ENCODE measurements at regions not wholly inside any gene's neighbourhood (a gene's known extent, or its start where the extent isn't known, plus 50 kb on each side); places are given as distances from the start of the nearest gene placed in this dataset.

- TF ChIP-seq PRRX2 (CRISPR knock-in tag; IDR thresholded peaks at IDR 0.05) (no peak), CREB1 (CRISPR knock-in tag; IDR thresholded peaks at IDR 0.05) (no peak), USF2 (CRISPR knock-in tag; IDR thresholded peaks at IDR 0.05) (no peak), NFYB (CRISPR knock-in tag; conservative IDR thresholded peaks at IDR 0.05; ENCODE audit: low read depth) (no peak)
- TF ChIP-seq, protein P1, sequence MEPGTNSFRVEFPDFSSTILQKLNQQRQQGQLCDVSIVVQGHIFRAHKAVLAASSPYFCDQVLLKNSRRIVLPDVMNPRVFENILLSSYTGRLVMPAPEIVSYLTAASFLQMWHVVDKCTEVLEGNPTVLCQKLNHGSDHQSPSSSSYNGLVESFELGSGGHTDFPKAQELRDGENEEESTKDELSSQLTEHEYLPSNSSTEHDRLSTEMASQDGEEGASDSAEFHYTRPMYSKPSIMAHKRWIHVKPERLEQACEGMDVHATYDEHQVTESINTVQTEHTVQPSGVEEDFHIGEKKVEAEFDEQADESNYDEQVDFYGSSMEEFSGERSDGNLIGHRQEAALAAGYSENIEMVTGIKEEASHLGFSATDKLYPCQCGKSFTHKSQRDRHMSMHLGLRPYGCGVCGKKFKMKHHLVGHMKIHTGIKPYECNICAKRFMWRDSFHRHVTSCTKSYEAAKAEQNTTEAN (CRISPR knock-in tag; IDR thresholded peaks at IDR 0.05), result no peak
- TF ChIP-seq, protein P2, sequence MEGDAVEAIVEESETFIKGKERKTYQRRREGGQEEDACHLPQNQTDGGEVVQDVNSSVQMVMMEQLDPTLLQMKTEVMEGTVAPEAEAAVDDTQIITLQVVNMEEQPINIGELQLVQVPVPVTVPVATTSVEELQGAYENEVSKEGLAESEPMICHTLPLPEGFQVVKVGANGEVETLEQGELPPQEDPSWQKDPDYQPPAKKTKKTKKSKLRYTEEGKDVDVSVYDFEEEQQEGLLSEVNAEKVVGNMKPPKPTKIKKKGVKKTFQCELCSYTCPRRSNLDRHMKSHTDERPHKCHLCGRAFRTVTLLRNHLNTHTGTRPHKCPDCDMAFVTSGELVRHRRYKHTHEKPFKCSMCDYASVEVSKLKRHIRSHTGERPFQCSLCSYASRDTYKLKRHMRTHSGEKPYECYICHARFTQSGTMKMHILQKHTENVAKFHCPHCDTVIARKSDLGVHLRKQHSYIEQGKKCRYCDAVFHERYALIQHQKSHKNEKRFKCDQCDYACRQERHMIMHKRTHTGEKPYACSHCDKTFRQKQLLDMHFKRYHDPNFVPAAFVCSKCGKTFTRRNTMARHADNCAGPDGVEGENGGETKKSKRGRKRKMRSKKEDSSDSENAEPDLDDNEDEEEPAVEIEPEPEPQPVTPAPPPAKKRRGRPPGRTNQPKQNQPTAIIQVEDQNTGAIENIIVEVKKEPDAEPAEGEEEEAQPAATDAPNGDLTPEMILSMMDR (IDR thresholded peaks at IDR 0.05), result no peak
- TF ChIP-seq, protein P3, sequence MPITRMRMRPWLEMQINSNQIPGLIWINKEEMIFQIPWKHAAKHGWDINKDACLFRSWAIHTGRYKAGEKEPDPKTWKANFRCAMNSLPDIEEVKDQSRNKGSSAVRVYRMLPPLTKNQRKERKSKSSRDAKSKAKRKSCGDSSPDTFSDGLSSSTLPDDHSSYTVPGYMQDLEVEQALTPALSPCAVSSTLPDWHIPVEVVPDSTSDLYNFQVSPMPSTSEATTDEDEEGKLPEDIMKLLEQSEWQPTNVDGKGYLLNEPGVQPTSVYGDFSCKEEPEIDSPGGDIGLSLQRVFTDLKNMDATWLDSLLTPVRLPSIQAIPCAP (CRISPR knock-in tag; IDR thresholded peaks at IDR 0.05), result no peak
- TF ChIP-seq, protein P4, sequence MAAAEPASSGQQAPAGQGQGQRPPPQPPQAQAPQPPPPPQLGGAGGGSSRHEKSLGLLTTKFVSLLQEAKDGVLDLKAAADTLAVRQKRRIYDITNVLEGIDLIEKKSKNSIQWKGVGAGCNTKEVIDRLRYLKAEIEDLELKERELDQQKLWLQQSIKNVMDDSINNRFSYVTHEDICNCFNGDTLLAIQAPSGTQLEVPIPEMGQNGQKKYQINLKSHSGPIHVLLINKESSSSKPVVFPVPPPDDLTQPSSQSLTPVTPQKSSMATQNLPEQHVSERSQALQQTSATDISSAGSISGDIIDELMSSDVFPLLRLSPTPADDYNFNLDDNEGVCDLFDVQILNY (CRISPR knock-in tag; IDR thresholded peaks at IDR 0.05), result no peak
Measured at GRCh38 chr16:89041571-89042481, 51.8 kb upstream of the ACSF3 start.
